HL-60 (cell line): ENCODE measurements at regions not wholly inside any gene's neighbourhood (a gene's known extent, or its start where the extent isn't known, plus 50 kb on each side); places are given as distances from the start of the nearest gene placed in this dataset.

ENCODE experiments used
- CTCF ChIP-seq: IDR thresholded peaks from one replicate; pipeline ENCODE4 v1.5.1; 2011; ENCODE audit warnings: low read length, control low read depth, inconsistent platforms; ENCODE audit not compliant: insufficient read depth
- POLR2AphosphoS5 ChIP-seq: IDR thresholded peaks from 2 replicates; pipeline ENCODE4 v1.6.1; 2012; ENCODE audit warnings: low read depth

- TF ChIP-seq CTCF (no peak), POLR2AphosphoS5 (no peak)
Measured at GRCh38 chr12:30529489-30530269, 166.0 kb downstream of the IPO8 start.
